HG02759 (cell line): ENCODE measurements at regions not wholly inside any gene's neighbourhood (a gene's known extent, or its start where the extent isn't known, plus 50 kb on each side); places are given as distances from the start of the nearest gene placed in this dataset.

Experiments used
- ATAC-seq: cut with Tn5 transposase; IDR thresholded peaks from one replicate; pipeline ENCODE4 v1.9.1; 2021; ENCODE audit warnings: mild to moderate bottlenecking, moderate library complexity; ENCODE audit not compliant: unreplicated experiment

DNA sequence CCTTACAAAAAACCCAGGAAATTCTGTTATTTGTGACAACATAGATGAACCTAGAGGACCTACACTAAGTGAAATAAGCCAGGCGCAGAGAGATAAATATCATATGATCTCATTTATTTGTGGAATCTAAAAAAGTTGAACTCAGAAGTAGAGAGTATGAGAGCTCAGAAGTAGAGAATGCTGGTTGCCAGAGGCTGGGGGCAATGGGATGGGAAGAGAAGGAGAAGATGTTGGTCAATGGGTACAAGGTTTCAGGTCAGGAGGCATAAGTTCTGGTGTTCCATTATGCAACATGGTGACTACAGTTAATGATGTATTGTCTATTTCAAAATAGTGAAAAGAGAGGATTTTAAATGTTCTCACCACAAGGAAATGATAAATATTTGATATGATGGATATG is 259.1 kb upstream of the POU3F1 start:
- no peak for ATAC-seq

DNA sequence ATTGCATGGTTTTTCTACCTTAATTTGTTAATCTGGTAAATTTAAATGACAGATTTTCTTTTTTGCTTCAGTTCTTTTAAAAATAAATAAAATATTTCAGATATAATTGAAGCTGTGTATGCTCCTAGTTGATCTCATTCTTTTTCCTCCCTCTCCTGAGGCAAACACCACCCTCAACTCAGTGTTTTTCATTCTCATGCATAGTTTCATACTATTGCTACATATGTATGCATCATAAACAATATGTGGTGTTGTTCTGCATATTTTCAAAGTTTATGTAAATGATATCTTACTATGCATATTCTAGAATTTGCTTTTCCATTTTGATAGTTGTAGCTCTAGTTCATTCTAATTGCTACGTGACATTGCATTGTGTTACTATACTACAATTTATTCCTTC is 257.2 kb upstream of the POU3F1 start:
- ATAC-seq, result no peak

DNA sequence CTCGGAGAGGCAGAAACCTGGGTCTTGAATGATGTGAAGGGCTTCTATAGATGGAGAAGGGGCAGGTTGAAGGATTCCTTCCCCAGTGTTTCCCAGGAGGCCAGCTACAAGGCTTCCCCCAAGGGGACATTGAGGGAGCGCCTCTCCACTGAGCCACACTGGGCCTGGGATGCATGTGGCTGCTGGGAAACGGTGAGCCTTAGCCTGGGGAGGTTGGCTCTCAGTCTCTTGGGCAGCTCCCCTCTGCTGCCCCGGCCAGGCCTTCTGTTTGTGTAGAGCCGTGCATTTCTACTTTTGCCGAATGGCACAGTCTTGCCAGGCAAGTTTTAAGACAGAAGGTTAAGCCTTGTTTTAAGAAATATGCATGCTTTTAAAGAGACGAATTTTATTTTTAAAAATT is 254.4 kb upstream of the POU3F1 start:
- no peak for ATAC-seq

DNA sequence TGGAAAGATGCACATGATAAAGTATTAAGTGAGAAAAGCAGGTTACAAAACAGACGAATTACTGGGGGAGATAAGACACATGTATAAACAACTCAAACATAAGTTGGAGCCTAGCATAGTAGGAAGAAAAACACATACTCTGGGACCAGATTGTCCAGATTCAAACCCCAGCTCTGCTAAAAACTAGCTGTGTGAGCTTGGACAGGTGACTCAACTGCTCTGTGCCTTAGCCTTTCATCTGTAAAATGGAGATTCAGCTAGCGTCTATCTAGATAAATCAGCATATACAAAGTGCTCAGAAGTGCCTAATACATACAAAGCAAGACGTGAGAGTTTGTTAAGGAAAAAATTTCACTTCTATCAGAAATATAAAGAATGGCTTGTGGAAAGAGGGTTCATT is 254.0 kb upstream of the POU3F1 start:
- no peak for ATAC-seq

DNA sequence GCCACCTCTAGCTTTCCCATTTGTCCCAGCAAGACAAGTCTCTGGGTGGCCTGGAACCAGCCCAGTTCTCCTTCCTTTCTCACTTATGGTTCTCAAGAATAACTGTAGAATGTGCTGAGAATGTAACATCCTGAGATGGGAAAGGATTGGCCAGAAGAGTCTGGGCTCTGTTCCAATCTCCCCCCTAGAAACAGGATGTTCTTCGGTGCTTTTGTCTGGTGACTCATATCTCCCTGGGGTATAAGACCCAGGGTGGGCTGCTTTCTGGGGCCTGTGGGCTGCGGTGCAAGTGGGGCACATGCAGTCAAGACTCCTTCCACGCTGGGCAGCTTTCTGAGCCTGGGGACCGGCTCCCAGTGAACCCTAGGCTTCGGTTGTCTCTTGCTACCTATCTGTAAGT is 251.2 kb upstream of the POU3F1 start:
- no peak for ATAC-seq

- ATAC-seq, result no peak
These were observed 250.7 kb upstream of the POU3F1 start for GRCh38 chr1:38297246-38297645.

- no peak for ATAC-seq
These were observed 249.5 kb upstream of the POU3F1 start for GRCh38 chr1:38296047-38296446.

DNA sequence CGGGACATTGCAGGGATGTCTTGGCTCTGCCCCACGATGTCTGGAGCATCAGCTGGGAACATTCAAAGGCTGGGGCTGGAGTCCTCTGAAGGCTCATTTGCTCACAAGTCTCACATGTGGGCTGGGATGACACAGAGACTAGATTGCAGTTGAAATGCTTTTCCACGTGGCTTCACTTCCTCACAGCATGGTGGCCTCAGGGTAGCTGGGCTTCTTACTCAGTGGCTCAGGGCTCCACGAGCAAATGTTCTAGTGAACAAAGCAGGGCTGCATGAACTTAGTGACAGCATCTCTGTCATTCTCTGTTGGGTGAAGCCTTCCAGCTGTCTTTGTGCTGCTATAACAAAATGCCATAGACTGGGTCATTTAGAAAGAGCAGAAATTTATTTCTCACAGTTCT is 247.0 kb upstream of the POU3F1 start:
- ATAC-seq, result no peak

DNA sequence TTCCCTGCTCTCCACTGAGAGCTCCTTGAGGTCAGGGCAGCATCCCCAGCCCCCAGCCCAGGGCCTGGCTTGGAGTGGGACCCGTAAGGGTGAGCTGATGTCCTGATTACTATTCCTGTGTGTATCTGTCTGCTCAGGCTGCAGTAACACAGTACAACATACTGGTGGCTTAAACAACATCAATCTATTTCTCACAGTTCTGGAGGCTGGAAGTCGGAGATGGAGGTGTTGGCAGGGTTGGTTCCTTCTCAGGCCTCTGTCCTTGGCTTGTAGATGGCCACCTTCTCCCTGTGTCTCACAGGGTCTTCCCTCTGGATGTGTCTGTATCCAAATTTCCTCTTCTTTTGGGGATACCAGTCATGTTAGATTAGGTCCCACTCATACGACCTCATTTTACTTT is 246.4 kb upstream of the POU3F1 start:
- no peak for ATAC-seq

DNA sequence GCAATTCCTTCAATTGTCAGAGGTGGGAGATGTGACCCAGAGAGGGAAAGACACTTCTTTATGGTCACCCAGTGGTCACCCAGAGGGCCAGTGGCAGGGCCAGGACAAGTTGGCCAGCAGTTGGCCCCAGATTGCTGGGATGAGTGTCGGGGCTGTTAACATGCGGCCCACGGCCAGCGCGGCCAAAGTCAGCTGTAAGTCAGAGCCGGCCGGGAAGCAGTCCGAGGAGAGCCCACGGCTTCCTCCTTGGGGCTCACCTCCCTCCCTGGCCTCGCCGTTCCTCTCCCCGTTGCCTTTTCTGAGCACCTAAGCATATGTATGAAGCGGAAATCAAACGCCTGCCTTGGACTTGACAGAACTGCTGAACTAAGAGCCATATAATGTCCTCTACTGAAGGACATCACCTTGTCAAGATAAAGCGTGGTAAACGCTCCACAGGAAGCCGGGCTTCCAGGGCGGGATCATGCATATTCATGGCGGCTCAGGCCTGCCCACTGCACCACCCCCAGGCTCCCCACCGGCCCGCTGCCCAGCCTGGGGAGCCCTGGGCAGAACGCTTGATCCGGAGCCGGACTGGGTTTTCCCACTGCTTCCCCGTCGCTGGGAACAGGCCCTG is 245.4 kb upstream of the POU3F1 start:
- ATAC-seq, result no peak

GRCh38 chr1:38291336-38291735 is 244.7 kb upstream of the POU3F1 start:
- ATAC-seq, result no peak

- no peak for ATAC-seq
These were observed 242.4 kb upstream of the POU3F1 start for GRCh38 chr1:38289034-38289433.

DNA sequence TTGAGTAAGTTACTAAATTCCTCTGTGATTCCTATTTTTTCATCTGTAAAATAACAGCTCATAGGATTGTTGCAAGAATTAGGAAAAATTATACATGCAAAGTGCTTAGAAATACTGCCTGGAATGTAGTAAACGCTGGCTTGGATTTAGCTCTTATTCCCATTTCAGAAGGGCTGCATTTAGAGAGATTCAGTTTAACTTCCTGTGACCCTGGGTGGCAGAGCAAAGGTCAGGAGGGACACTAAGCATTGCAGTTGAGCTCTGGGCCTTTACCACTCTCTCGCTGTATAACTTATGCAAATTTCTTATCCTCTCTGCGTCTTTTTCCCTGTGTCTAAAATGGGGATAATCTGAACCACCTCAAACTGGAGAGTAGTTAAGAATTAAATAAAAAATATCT is 241.0 kb upstream of the POU3F1 start:
- ATAC-seq, result no peak

DNA sequence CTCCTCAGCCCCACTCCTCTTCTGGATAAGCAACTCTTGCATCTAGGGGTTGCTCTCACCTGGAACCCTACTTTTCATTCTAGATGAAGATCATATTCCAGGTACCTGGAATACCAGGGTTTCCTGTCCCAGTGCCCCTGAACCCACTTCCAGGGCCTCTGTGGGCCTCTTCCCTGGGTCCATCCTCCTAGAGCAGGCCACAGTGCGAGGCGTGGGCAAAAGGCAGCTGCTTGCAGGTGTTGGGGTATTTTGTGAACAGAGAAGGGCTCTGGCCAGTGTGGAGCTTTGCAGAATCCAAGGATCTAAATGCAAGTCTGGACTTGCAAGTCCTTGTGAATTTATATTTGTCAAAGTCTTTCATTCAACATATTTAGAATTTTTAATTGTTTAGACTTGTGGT is 240.4 kb upstream of the POU3F1 start:
- ATAC-seq, result no peak

DNA sequence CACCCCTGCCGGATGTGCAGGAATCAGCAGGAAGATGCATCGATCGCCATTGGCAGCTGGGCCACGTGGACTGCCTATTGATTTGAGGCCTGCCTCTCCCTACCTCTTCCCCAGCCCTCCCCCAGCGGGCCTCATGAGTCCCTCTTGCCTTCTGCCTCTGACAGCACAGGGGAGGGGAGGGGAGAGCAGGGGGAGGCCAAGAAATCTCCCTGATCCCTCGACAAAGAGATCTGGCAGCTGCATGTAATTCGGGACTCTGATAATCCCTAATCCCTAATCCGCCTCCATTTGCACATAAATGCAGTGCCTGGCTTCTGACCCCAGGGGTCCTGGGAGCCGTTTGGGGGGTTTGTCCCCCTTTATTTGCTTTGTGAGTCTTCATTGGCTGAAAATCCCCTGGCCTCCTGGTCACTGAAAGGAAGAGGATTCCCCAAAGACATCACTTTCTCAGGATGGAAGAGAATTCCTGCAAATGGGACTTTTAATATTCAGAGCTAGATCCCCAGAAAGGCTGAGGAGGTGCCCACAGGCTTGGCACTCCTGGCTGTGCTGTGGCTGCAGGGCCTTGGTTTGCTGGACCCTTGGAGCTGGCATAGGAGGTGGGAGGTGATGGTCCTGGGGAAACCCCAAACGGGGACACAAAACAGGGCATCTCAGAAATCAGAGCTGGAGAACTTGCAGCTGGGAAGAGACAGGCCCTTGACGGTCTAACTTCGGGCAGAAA is 239.4 kb upstream of the POU3F1 start:
- ATAC-seq, result no peak

GRCh38 chr1:38284953-38285352 is 238.4 kb upstream of the POU3F1 start:
- ATAC-seq, result no peak

GRCh38 chr1:38283696-38284470 is 237.3 kb upstream of the POU3F1 start:
- no peak for ATAC-seq

- ATAC-seq, result no peak
These were observed 232.6 kb upstream of the POU3F1 start for GRCh38 chr1:38279148-38279547.

DNA sequence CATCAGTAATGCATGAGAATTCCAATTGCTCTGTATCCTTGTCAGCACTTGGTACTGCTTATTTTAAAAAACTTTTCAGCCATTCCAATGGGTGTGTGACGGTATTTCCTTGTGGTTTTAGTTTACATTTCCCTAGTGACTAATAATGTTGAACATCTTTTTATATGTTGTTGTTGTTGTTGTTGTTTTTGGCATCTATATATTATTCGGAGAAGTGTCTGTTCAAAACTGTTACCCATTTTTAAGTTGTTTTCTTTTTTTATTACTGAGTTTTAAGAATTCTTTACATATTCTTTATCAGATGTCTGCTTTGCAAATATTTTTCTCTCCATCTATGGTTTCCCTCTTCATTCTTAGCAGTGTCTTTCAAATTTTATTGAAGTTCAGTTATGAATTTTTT is 231.1 kb upstream of the POU3F1 start:
- ATAC-seq, result no peak

DNA sequence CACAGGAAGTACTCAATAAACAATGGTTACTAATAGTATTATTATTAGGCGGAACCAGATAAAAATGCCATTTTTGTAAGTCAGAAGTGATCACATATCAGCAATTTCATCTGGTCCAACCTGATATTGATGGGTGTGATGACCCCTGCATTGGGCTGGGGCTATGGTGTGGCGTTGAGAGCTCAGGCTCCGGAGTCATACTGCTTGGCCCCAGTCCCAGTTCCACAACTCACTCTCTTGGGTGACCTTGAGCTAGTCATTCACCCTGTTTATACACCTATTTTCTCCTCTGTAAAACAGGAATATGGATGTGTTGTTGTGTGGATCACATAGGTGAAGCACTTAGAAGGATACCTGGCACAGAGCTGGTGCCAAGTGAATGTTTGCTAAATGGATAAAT is 229.4 kb upstream of the POU3F1 start:
- no peak for ATAC-seq

DNA sequence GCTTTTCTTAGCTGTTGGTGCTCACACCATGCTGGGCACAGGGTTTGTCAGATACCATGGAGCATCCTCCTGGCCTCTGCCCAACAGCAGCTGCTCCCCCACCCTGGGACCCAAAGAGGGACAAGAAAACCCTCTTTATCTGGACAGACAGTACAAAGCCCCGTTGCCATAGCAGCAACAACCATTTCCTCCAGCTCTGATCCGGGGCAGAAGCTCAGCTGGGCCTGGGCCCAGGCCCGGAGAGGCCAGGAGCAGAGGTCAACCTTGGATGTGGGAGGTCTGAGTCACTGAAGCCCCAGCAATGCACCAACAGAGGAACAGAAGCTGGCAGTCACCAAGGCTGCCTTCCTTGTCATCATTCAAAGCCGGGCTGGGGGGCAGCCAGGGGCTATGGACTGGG is 228.4 kb upstream of the POU3F1 start:
- no peak for ATAC-seq

GRCh38 chr1:38273196-38273804 is 226.7 kb upstream of the POU3F1 start:
- no peak for ATAC-seq
